Astrocyte (in vitro differentiated cells and primary cell): ENCODE measurements at regions not wholly inside any gene's neighbourhood (a gene's known extent, or its start where the extent isn't known, plus 50 kb on each side); places are given as distances from the start of the nearest gene placed in this dataset.

ENCODE experiments used
- DNase-seq: peaks from one replicate; pipeline ENCODE4 v3.0.0-alpha.2; 2010; ENCODE audit warnings: low read depth
- FAIRE-seq: peaks from 2 replicates; lab custom pipeline; 2011; peaks lifted over from hg19 to GRCh38; lab: Jason Lieb, UNC
- H2AFZ ChIP-seq: 2 replicates; pipeline ENCODE4 v1.6.0; 2012; ENCODE audit warnings: low read depth, low read length, inconsistent platforms
- H3K27ac ChIP-seq: 2 replicates; pipeline ENCODE4 v1.5.1; 2011; ENCODE audit warnings: low read depth, low read length, inconsistent platforms
- H3K27me3 ChIP-seq: 2 replicates; pipeline ENCODE4 v1.6.0; 2011; ENCODE audit warnings: low read length, inconsistent platforms; ENCODE audit not compliant: insufficient read depth
- H3K36me3 ChIP-seq: 2 replicates; pipeline ENCODE4 v1.5.1; 2011; ENCODE audit warnings: low read length, inconsistent platforms; ENCODE audit not compliant: insufficient read depth
- H3K4me1 ChIP-seq: 2 replicates; pipeline ENCODE4 v1.5.1; 2011; ENCODE audit warnings: low read length, inconsistent platforms; ENCODE audit not compliant: insufficient read depth
- H3K4me2 ChIP-seq: 2 replicates; pipeline ENCODE4 v1.6.0; 2012; ENCODE audit warnings: low read length, inconsistent platforms
- H3K4me3 ChIP-seq: 2 replicates; pipeline ENCODE4 v1.5.1; 2011; ENCODE audit warnings: low read depth, mild to moderate bottlenecking, low read length, inconsistent platforms; ENCODE audit not compliant: insufficient read depth
- H3K79me2 ChIP-seq: 2 replicates; pipeline ENCODE4 v1.6.0; 2012; ENCODE audit warnings: mild to moderate bottlenecking, low read length, inconsistent platforms; ENCODE audit not compliant: insufficient read depth
- H3K9ac ChIP-seq: 2 replicates; pipeline ENCODE4 v1.6.0; 2012; ENCODE audit warnings: mild to moderate bottlenecking, low read length, inconsistent platforms
- H3K9me3 ChIP-seq: 2 replicates; pipeline ENCODE4 v1.5.1; 2012; ENCODE audit warnings: low read depth, mild to moderate bottlenecking, low read length, inconsistent platforms; ENCODE audit not compliant: insufficient read depth
- H4K20me1 ChIP-seq: 2 replicates; pipeline ENCODE4 v1.6.0; 2012; ENCODE audit warnings: low read length, inconsistent platforms; ENCODE audit not compliant: insufficient read depth
- H3K27ac Mint-ChIP-seq: one replicate; pipeline ENCODE4 v1.8.0; 2021; ENCODE audit warnings: mild to moderate bottlenecking, mixed read lengths; ENCODE audit not compliant: unreplicated experiment
- H3K27me3 Mint-ChIP-seq: one replicate; pipeline ENCODE4 v1.8.0; 2021; ENCODE audit warnings: low read depth, mixed read lengths; ENCODE audit not compliant: unreplicated experiment
- H3K36me3 Mint-ChIP-seq: one replicate; pipeline ENCODE4 v1.8.0; 2021; ENCODE audit warnings: low read depth, mixed read lengths; ENCODE audit not compliant: unreplicated experiment
- H3K4me1 Mint-ChIP-seq: one replicate; pipeline ENCODE4 v1.8.0; 2021; ENCODE audit warnings: low read depth, mixed read lengths; ENCODE audit not compliant: unreplicated experiment
- H3K4me3 Mint-ChIP-seq: one replicate; pipeline ENCODE4 v1.8.0; 2021; ENCODE audit warnings: mild to moderate bottlenecking, moderate library complexity, mixed read lengths; ENCODE audit not compliant: unreplicated experiment
- H3K9me3 Mint-ChIP-seq: one replicate; pipeline ENCODE4 v1.8.0; 2021; ENCODE audit warnings: mild to moderate bottlenecking, mixed read lengths; ENCODE audit not compliant: unreplicated experiment
- CTCF ChIP-seq: IDR thresholded peaks from 2 replicates; pipeline ENCODE4 v1.5.1; 2011; ENCODE audit warnings: low read depth, mild to moderate bottlenecking, inconsistent platforms, low read length, moderate library complexity; ENCODE audit not compliant: insufficient read depth
- EZH2 ChIP-seq: IDR thresholded peaks from 2 replicates; pipeline ENCODE4 v1.6.1; 2012; ENCODE audit warnings: mild to moderate bottlenecking, low read length, inconsistent platforms; ENCODE audit not compliant: insufficient read depth

- Mint-ChIP-seq H3K27ac (no peak overlapping the region), H3K4me1 (no peaks in the 10 kb centered on the region), H3K9me3 (peaks cover 6% of the 10 kb centered on the region), H3K4me3 (no peak overlapping the region), H3K27me3 (no peaks in the 10 kb centered on the region), H3K36me3 (no peaks in the 10 kb centered on the region)
- Histone ChIP-seq H3K36me3 (no peaks in the 10 kb centered on the region), H3K4me2 (no peak overlapping the region), H3K9me3 (peaks cover 12% of the 10 kb centered on the region), H3K4me1 (no peaks in the 10 kb centered on the region), H3K9ac (no peak overlapping the region), H3K27ac (no peak overlapping the region), H2AFZ (no peak overlapping the region), H4K20me1 (no peaks in the 10 kb centered on the region), H3K79me2 (no peaks in the 10 kb centered on the region), H3K4me3 (no peak overlapping the region), H3K27me3 (no peaks in the 10 kb centered on the region)
- TF ChIP-seq EZH2 = no peak
- no peak for TF ChIP-seq CTCF
- FAIRE-seq = no peak
- DNase-seq = no peak
Observed at GRCh38 chr1:103959565-103959964, 209.9 kb downstream of the AMY1C start.

- H3K9ac ChIP-seq = no peak overlapping the region
- H4K20me1 ChIP-seq = no peaks in the 10 kb centered on the region
- H3K27me3 Mint-ChIP-seq = no peaks in the 10 kb centered on the region
- no peak overlapping the region for H3K27ac ChIP-seq
- no peak overlapping the region for H3K4me3 ChIP-seq
- H3K4me1 ChIP-seq = no peaks in the 10 kb centered on the region
- FAIRE-seq (no peak), DNase-seq (no peak)
- H3K4me1 Mint-ChIP-seq = no peaks in the 10 kb centered on the region
- TF ChIP-seq CTCF (no peak), EZH2 (no peak)
- H3K4me3 Mint-ChIP-seq = no peak overlapping the region
- no peaks in the 10 kb centered on the region for H3K79me2 ChIP-seq
- no peak overlapping the region for H3K27ac Mint-ChIP-seq
- no peak overlapping the region for H3K4me2 ChIP-seq
- H3K27me3 ChIP-seq = no peaks in the 10 kb centered on the region
- H3K9me3 Mint-ChIP-seq = peaks cover 6% of the 10 kb centered on the region
- peaks cover 12% of the 10 kb centered on the region for H3K9me3 ChIP-seq
- no peak overlapping the region for H2AFZ ChIP-seq
- no peaks in the 10 kb centered on the region for H3K36me3 Mint-ChIP-seq
- no peaks in the 10 kb centered on the region for H3K36me3 ChIP-seq
Observed at GRCh38 chr1:103960045-103960444, 210.3 kb downstream of the AMY1C start.

GRCh38 chr1:103960710-103961109 lies 211.0 kb downstream of the AMY1C start:
- H3K4me2 ChIP-seq = no peak overlapping the region
- H3K4me1 ChIP-seq = no peaks in the 10 kb centered on the region
- Mint-ChIP-seq H3K9me3 (peaks cover 6% of the 10 kb centered on the region), H3K4me3 (no peak overlapping the region), H3K27ac (no peak overlapping the region), H3K4me1 (no peaks in the 10 kb centered on the region), H3K27me3 (no peaks in the 10 kb centered on the region), H3K36me3 (no peaks in the 10 kb centered on the region)
- H3K79me2 ChIP-seq = no peaks in the 10 kb centered on the region
- no peaks in the 10 kb centered on the region for H3K36me3 ChIP-seq
- H3K9me3 ChIP-seq = peaks cover 12% of the 10 kb centered on the region
- H3K27ac ChIP-seq = no peak overlapping the region
- no peak overlapping the region for H3K4me3 ChIP-seq
- no peaks in the 10 kb centered on the region for H3K27me3 ChIP-seq
- DNase-seq (no peak), FAIRE-seq (no peak)
- no peaks in the 10 kb centered on the region for H4K20me1 ChIP-seq
- no peak for TF ChIP-seq EZH2
- TF ChIP-seq CTCF = no peak
- H3K9ac ChIP-seq = no peak overlapping the region
- H2AFZ ChIP-seq = no peak overlapping the region
